GM12878 (cell line): ENCODE measurements at regions not wholly inside any gene's neighbourhood (a gene's known extent, or its start where the extent isn't known, plus 50 kb on each side); places are given as distances from the start of the nearest gene placed in this dataset.

ENCODE experiments used
- ATAC-seq: fragments of 200-7000 bp; cut with Tn5 transposase; 3 replicates; pipeline ENCODE4 v1.9.1; 2020; ENCODE audit warnings: mild to moderate bottlenecking, moderate library complexity
- BruUV-seq: library from RNA; stranded (reverse); fragments of 400-500 nt; replicated peaks from 2 replicates; lab custom pipeline; 2021; lab: Mats Ljungman, UMichigan
- CTCF ChIA-PET: fragments of 300-600 bp; sonication (Branson Sonifier 250); formaldehyde crosslinking; extraction: SDS; loops from one replicate; lab custom pipeline; 2021; ENCODE audit warnings: inconsistent platforms; lab: Yijun Ruan, JAX
- POLR2A ChIA-PET: fragments of 350-600 bp; formaldehyde crosslinking; extraction: SDS; loops from one replicate; lab custom pipeline; 2021; ENCODE audit warnings: inconsistent platforms; lab: Charles Lee
- RAD21 ChIA-PET: fragments of 300-600 bp; sonication (Branson Sonifier 250); formaldehyde crosslinking; loops from one replicate; lab custom pipeline; 2023; ENCODE audit warnings: antibody characterized with exemption; ENCODE audit not compliant: unreplicated experiment; lab: Charles Lee
- SMC1A ChIA-PET: fragments of 300-600 bp; sonication (Branson Sonifier 250); formaldehyde crosslinking; loops from one replicate; lab custom pipeline; 2023; ENCODE audit not compliant: unreplicated experiment, uncharacterized antibody; lab: Charles Lee
- DNase-seq: peaks from one replicate; pipeline ENCODE4 v3.0.0-alpha.2; 2011; ENCODE audit warnings: low read depth, low spot score
- FAIRE-seq: peaks from 3 replicates; lab custom pipeline; 2011; peaks lifted over from hg19 to GRCh38; lab: Jason Lieb, UNC
- H2AFZ ChIP-seq: 2 replicates; pipeline ENCODE4 v1.6.0; 2011; ENCODE audit warnings: low read depth, low read length, control low read depth; ENCODE audit not compliant: control insufficient read depth
- H3K27ac ChIP-seq: 2 replicates; pipeline ENCODE4 v1.5.1; 2011; ENCODE audit warnings: control low read depth; ENCODE audit not compliant: control insufficient read depth, insufficient read depth
- H3K27me3 ChIP-seq, 2 experiments: replicated peaks in 1 of 2; 2 replicates each; pipeline versions ENCODE4 v1.6.0 to v1.6.1; 2011; ENCODE audit warnings: low read length in 1 of 2; ENCODE audit not compliant: control insufficient read depth in 2 of 2, insufficient read depth in 2 of 2
- H3K36me3 ChIP-seq, 2 experiments: 2 replicates each; pipeline ENCODE4 v1.5.1; 2011; ENCODE audit warnings: low read length in 1 of 2; ENCODE audit not compliant: control insufficient read depth in 2 of 2, insufficient read depth in 2 of 2
- H3K4me1 ChIP-seq: 2 replicates; pipeline ENCODE4 v1.6.1; 2011; ENCODE audit warnings: mild to moderate bottlenecking, low read length, moderate library complexity, mixed read lengths; ENCODE audit not compliant: control insufficient read depth, insufficient read depth
- H3K4me2 ChIP-seq: 2 replicates; pipeline ENCODE4 v1.6.0; 2011; ENCODE audit warnings: control low read depth; ENCODE audit not compliant: control insufficient read depth, insufficient read depth
- H3K4me3 ChIP-seq: fragments of 200-600 bp; sonication (generic); 2 replicates; pipeline ENCODE4 v1.5.1; 2016
- H3K79me2 ChIP-seq: 2 replicates; pipeline ENCODE4 v1.6.0; 2011; ENCODE audit warnings: low read length; ENCODE audit not compliant: control insufficient read depth, insufficient read depth
- H3K9ac ChIP-seq: 2 replicates; pipeline ENCODE4 v1.8.0; 2011; ENCODE audit warnings: low read length, control low read depth, mixed read lengths; ENCODE audit not compliant: control insufficient read depth, insufficient read depth
- H3K9me3 ChIP-seq: replicated peaks from 3 replicates; pipeline ENCODE4 v1.5.1; 2011; ENCODE audit warnings: mild to moderate bottlenecking, low read length; ENCODE audit not compliant: control insufficient read depth, insufficient read depth
- H4K20me1 ChIP-seq: 2 replicates; pipeline ENCODE4 v1.6.0; 2011; ENCODE audit not compliant: control insufficient read depth, insufficient read depth
- ASH2L ChIP-seq: fragments of 300-600, 200-600 bp; sonication (generic); IDR thresholded peaks from 2 replicates; pipeline ENCODE4 v1.6.1; 2017; ENCODE audit warnings: low read depth, mild to moderate bottlenecking, borderline replicate concordance
- CBFB ChIP-seq: IDR thresholded peaks from 2 replicates; pipeline ENCODE4 v1.6.1; 2016; ENCODE audit warnings: antibody characterized with exemption, low read depth
- CHD1 ChIP-seq: IDR thresholded peaks from 2 replicates; pipeline ENCODE4 v1.6.1; 2012; ENCODE audit warnings: low read depth, low read length, improper control_type of control experiment
- FOXM1 ChIP-seq: IDR thresholded peaks from 2 replicates; pipeline ENCODE4 v1.6.1; 2012; ENCODE audit warnings: low read depth, mild to moderate bottlenecking, inconsistent platforms, low read length, moderate library complexity
- HDGF ChIP-seq: fragments of 450-650 bp; IDR thresholded peaks from 2 replicates; pipeline ENCODE4 v1.6.1; 2016; ENCODE audit warnings: antibody characterized with exemption
- JUND ChIP-seq: IDR thresholded peaks from 2 replicates; pipeline ENCODE4 v1.6.1; 2012; ENCODE audit warnings: low read depth, mild to moderate bottlenecking, low read length, improper control_type of control experiment, moderate library complexity
- NBN ChIP-seq: fragments of 450-650 bp; IDR thresholded peaks from 2 replicates; pipeline ENCODE4 v1.6.1; 2016
- NFYB ChIP-seq: IDR thresholded peaks from 2 replicates; pipeline ENCODE4 v1.6.1; 2011; ENCODE audit warnings: low read depth, mild to moderate bottlenecking, low read length, improper control_type of control experiment, moderate library complexity; ENCODE audit not compliant: insufficient read depth
- NR2C1 ChIP-seq: fragments of 450-650 bp; IDR thresholded peaks from 2 replicates; pipeline ENCODE4 v1.6.1; 2017; ENCODE audit warnings: antibody characterized with exemption, mild to moderate bottlenecking, moderate library complexity
- PBX3 ChIP-seq: IDR thresholded peaks from 2 replicates; pipeline ENCODE4 v1.6.1; 2011; ENCODE audit warnings: mild to moderate bottlenecking, low read depth, low read length, moderate library complexity; ENCODE audit not compliant: insufficient replicate concordance
- POLR2A ChIP-seq: IDR thresholded peaks from 2 replicates; pipeline ENCODE4 v1.6.1; 2011; ENCODE audit warnings: low read depth, mild to moderate bottlenecking, low read length
- RBBP5 ChIP-seq: fragments of 200-600 bp; sonication (generic); conservative IDR thresholded peaks from 2 replicates; pipeline ENCODE4 v1.6.1; 2016
- RFX5 ChIP-seq: IDR thresholded peaks from 2 replicates; pipeline ENCODE4 v1.6.1; 2011; ENCODE audit warnings: low read depth, low read length, improper control_type of control experiment
- SKIL ChIP-seq: fragments of 450-650 bp; IDR thresholded peaks from 2 replicates; pipeline ENCODE4 v1.6.1; 2017; ENCODE audit warnings: mild to moderate bottlenecking, low read depth, inconsistent platforms; ENCODE audit not compliant: poor library complexity, severe bottlenecking
- SUZ12 ChIP-seq: fragments of 200-600 bp; sonication (generic); IDR thresholded peaks from one replicate; pipeline ENCODE4 v1.6.1; 2018; ENCODE audit warnings: antibody characterized with exemption, mild to moderate bottlenecking; ENCODE audit not compliant: unreplicated experiment
- TARDBP ChIP-seq: IDR thresholded peaks from 2 replicates; pipeline ENCODE4 v1.6.1; 2016; ENCODE audit warnings: borderline replicate concordance
- TCF12 ChIP-seq: IDR thresholded peaks from 2 replicates; pipeline ENCODE4 v1.6.1; 2011; ENCODE audit warnings: low read depth, mild to moderate bottlenecking, low read length
- ZNF24 ChIP-seq: fragments of 450-650 bp; IDR thresholded peaks from 2 replicates; pipeline ENCODE4 v1.6.1; 2017; ENCODE audit warnings: antibody characterized with exemption, mild to moderate bottlenecking
- ZNF384 ChIP-seq: IDR thresholded peaks from 2 replicates; pipeline ENCODE4 v1.6.1; 2012; ENCODE audit warnings: low read depth, mild to moderate bottlenecking, low read length, improper control_type of control experiment, borderline replicate concordance
- ZSCAN29 ChIP-seq: fragments of 450-650 bp; IDR thresholded peaks from 2 replicates; pipeline ENCODE4 v1.6.1; 2017; ENCODE audit warnings: mild to moderate bottlenecking, moderate library complexity
- WGBS: methylation state at CpG from one replicate; pipeline ENCODE4 v1.1.6; 2016; ENCODE audit warnings: low lambda C conversion rate; ENCODE audit not compliant: insufficient replicate concordance, insufficient coverage; ENCODE audit errors: missing lambda C conversion rate; 5-methylcytosine and 5-hydroxymethylcytosine counted together
- in situ Hi-C: fragments of 300-500 bp; cut with MboI; formaldehyde crosslinking; loops from 9 replicates; pipeline ENCODE4 v1.14.3; 2018; ENCODE audit warnings: mixed read lengths
- intact Hi-C: fragments of 100-400 bp; cut with micrococcal nuclease; formaldehyde crosslinking; loops from one replicate; pipeline ENCODE4 v1.14.2; 2022; ENCODE audit not compliant: unreplicated experiment

GRCh38 chr5:104184264-104184663 lies 621.7 kb upstream of the NUDT12 start:
- Histone ChIP-seq H3K27me3 (no peaks in the 10 kb centered on the region), H3K4me2 (no peak overlapping the region), H3K4me3 (no peak overlapping the region), H4K20me1 (no peaks in the 10 kb centered on the region), H3K9ac (no peak overlapping the region), H3K4me1 (no peaks in the 10 kb centered on the region)
- intact Hi-C loops (no loop called here), in situ Hi-C loops (loop anchor here (5.0 kb wide), 2 partner anchors 377 to 597 kb away; no protein-coding TSS in a partner anchor)
- DNase-seq, result no peak
- ChIA-PET RAD21 (no interaction called here), POLR2A (no interaction called here), SMC1A (no interaction called here)
- 2% methylated on average over 3 of the region's 3 CpGs for WGBS
- ATAC-seq, result no peak
- no TSS peak for BruUV-seq
- TF ChIP-seq RFX5 (no peak), FOXM1 (no peak), SUZ12 (no peak), HDGF (no peak), RBBP5 (no peak), CHD1 (no peak), ZSCAN29 (no peak), JUND (no peak), ZNF24 (no peak), CBFB (no peak), TARDBP (no peak), PBX3 (no peak), TCF12 (no peak), POLR2A (no peak), SKIL (no peak), NBN (no peak), ZNF384 (no peak), NFYB (no peak), NR2C1 (no peak), ASH2L (no peak)
- TF ChIP-seq, all 136 proteins: peak for 0
- Histone ChIP-seq H2AFZ (no peak overlapping the region), H3K9me3 (peaks cover 1% of the 10 kb centered on the region; the same call in 2 of the 3 replicates), H3K27ac (no peak overlapping the region), H3K36me3 (no peaks in the 10 kb centered on the region), H3K79me2 (no peaks in the 10 kb centered on the region)
- CTCF ChIA-PET, result no interaction called here
- FAIRE-seq, result no peak
